GM19452 (cell line): ENCODE measurements at regions not wholly inside any gene's neighbourhood (a gene's known extent, or its start where the extent isn't known, plus 50 kb on each side); places are given as distances from the start of the nearest gene placed in this dataset.

Source experiments
- ATAC-seq: cut with Tn5 transposase; IDR thresholded peaks from one replicate; pipeline ENCODE4 v1.9.1; 2021; ENCODE audit not compliant: unreplicated experiment

GRCh38 chr18:41842886-41843285 lies 112.1 kb upstream of the PIK3C3 start:
- ATAC-seq = no peak

DNA sequence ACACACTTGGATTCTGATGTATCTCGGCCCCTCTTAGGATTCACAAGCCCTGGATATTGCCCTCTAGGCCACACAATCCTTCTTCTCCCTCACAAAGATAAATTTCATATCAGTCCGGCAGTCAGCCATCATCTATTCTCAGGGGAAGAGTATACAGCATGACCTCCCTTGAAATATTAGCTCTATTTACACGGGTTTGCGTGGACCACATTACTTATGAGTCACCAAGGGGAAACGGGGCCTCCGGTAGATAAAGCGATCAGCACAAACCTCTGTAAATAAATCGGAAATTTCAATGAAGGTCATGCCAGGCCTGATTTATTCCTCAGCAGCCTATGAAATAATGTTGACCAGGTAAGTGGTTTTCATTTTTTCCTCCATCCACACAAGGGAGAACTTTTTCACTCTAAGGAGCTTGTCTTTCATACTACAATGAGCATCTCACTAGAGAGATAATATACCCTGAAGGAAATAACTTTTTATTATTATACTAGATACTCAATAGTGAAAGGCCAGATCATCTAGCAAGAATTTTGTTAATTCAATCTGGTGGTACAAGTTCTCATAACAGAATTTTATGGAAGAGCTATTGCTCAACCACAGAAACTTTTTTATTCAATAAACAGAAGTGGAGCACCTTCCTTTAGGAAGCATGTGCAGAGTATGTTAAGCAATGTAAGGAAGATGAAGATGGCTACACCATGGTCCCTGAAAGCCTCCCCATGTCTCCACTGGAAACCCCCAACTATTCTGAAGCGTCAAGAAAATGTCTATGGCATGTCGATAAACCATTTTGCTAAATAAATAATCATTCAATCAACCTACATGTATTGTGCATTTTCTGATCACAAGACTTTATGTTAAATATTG lies 125.2 kb upstream of the PIK3C3 start:
- ATAC-seq = no peak

DNA sequence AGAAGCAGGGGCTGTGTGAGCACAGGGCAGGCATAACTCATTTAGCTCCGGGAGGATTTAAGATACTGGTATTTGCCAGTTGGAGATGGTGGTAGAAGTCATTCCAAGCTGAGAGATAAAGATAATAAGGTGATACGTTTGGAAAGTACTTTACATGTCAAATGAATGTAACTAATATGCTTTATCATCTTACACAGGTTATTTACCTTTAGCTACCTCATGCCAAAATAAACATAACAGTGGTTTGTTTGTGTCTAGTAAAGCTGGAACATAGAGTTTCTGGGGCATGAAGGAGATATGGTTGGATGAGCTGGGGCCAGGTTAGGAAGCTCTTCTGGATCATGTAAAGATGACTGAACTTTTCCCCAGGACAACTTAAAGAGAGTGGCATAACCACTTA lies 126.9 kb upstream of the PIK3C3 start:
- ATAC-seq = no peak

- no peak for ATAC-seq
Observed at GRCh38 chr18:41820784-41821183, 134.2 kb upstream of the PIK3C3 start.

DNA sequence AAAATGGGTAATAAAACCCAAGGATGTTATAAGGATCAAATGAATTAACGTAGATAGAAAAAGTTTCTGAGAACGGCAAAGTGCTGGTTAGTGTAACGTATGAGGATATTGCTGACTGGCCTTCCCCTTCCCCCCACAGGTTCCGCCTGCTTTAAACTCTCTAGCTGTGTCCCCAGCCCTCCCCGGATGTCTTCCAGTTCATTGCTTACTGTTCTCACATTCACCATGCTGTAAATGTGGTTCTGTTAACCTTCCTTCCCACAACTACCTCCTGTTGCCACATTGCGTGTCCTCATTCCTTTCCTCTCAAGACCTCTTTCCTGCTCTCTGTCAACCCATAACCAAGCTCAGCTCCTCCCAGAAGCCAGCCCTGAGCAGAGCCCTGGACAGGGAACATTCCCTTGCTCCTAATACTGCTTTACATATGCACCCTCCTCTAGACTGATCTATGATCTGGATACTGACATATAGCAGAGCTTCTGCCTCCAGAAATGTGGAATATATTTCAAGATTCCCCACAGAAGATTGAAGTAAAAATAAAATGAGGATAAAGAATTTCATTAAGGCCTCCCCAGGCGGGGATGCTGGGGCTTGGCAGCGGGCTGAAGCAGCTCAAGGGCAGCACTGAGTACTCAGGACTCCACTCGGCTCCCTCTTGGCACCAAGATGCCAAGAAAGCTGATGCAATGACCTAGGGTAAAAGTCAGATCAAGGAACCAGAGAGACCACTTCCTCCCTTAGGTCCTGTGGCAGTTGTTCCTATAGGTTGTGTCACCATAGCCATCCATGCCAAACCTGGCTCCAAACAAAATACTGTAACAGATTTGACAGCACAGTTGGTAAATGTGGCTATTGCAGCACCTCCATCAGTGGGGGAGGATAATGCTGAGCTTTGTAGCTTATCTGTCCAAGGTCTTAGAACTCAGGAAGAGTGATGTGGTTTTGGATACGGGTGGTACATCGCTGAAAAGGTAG lies 136.4 kb upstream of the PIK3C3 start:
- ATAC-seq = no peak

GRCh38 chr18:41814651-41815050 lies 140.4 kb upstream of the PIK3C3 start:
- ATAC-seq = no peak

- no peak for ATAC-seq
Observed at GRCh38 chr18:41809652-41810051, 145.4 kb upstream of the PIK3C3 start.

GRCh38 chr18:41805341-41805740 lies 149.7 kb upstream of the PIK3C3 start:
- ATAC-seq = no peak

DNA sequence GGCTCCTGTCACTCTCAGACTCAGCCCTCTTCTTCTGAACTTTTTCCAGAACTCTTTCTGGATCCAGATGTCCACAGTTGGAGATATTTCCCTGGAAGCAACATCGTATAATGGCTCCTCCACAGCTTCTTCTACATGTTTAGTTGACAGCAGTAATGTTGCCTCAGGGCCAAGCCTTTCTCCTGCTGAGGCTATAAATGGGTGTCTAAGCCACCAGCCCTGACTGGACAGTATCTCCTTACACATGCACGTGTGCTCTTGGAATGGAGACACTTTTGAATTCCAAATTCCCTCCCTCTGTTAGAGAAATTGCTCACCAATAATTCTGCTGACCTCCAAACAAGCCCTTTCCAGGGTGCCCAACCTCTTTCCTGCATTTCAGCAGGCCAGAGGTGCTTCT lies 156.2 kb upstream of the PIK3C3 start:
- no peak for ATAC-seq

- no peak for ATAC-seq
Observed at GRCh38 chr18:41790687-41791086, 164.3 kb upstream of the PIK3C3 start.

DNA sequence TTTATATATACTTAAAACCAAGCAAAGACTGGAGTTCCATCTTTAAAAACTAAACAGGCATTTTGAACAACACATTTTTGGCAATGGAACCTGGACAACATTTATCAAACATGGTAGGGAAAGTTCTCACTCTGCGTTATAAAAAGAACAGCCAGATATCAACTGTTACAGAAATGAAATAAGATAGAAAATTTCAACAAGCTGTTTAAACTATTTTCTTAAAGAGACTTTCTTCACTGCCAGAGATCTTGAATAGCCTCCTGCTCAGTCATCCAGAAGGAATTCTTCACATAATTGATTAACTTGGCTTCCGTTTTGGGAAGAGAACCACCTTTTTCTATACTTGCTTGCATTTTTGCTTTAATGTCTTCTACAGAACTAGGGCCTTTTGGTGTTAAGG lies 166.0 kb upstream of the PIK3C3 start:
- ATAC-seq = no peak

DNA sequence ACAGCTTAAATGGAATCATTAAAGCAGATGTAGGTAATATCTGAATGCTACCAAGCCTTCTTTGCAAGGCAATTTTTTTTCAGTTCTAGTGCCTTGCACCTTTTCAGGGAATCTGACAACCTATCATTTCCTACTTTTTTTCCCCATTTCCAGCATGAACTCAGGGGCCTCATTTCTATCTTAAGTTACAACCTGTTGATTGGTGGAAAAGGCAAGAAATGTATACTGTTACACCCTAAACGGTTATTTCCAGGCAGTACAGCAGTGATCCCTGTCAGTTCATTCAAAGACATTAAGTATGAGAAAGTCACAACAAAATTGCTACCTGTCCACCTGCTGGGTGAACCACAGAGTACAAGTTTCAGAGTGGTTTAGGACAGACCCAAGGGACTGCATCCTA lies 171.2 kb upstream of the PIK3C3 start:
- ATAC-seq = no peak

DNA sequence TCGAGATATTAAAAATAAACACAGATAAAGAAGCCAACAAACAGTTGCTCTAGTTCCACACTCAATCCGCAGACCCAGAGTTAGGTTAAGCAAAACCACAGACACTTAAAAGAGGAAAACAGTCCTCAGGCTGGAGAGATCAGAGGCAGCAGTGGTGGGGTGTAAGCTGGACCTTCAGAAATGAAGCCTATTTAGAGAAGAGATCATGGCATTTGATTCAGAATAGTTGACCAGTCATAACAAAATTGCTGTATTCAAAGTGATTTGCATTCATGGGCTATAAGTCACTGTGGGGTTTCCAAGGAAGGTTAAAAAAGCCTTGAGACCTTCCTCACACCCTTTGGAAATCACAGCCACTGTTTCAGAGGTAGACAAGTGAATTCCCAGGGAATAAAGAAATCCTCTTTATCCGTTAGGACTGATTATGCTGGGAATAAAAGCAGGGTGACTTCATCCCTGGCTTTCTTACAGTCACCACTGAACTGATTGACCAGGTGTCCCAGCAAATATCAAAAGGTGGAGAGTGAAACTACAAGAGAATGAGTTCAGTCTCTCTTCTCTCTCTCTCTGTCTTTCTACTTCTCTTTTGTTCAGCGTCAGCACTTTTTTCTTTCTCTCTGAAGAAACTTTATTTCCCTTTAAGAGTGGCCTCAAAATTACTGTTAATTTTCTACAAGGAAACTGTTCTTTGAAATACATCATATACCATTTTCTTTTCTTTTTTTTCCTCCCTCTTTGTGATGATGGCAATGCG lies 171.8 kb upstream of the PIK3C3 start:
- no peak for ATAC-seq

DNA sequence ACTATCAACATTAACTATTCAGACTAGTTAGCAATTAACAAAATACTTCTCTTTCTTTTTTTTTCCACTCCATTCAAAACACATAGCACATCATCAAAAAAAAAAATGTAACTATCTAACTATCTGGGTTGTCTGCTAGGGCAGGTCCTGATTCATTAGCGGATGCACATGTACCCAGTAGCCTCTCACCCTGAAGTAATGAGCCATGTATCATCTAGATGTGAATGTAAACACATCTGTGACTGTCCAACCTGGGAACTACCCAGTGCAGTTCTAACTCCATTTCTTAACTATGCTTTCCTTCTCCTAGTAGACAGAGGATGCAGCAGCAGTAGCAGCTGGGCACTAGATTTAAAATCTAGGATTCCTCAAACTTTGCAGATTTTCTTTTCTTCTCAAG lies 183.1 kb upstream of the PIK3C3 start:
- no peak for ATAC-seq

DNA sequence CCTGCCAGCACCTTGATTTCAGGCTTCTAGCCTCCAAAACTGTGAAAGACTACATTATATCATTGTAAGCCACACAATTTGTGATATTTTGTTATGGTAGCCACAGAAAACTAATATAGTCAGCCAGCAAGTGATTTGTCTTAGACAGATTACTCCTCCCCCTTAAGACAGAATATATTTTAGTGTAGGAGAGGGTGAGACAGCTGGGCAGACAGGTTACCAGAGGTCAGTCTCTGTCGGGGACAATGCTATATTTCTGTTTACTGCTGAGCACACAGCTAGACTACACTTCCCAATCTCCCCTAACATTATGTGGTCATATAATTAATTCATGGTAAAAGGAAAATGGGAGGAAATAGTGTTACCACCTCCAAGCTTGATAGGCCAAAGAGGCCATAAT lies 185.8 kb upstream of the PIK3C3 start:
- ATAC-seq = no peak

- no peak for ATAC-seq
Observed at GRCh38 chr18:41768467-41768866, 186.6 kb upstream of the PIK3C3 start.

DNA sequence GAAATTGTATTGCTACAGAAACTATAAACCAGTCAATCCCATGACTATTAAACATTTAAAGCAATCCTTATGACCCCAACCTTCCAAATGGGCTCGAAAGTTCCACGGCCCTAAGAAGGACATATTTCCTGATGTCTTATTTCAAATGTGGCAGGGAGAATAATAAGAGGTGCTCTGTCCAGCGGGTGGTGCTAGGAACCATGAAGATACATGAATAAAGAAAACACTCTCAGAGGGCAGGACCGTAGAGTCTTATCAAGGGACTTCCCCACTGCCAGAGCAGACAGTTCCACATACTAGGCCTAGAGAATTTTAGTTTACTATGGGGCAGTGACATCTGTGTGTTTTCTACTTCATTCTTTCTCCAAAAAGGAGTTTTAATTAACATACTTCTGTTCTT lies 187.1 kb upstream of the PIK3C3 start:
- no peak for ATAC-seq

- ATAC-seq = no peak
Observed at GRCh38 chr18:41765460-41765859, 189.6 kb upstream of the PIK3C3 start.

DNA sequence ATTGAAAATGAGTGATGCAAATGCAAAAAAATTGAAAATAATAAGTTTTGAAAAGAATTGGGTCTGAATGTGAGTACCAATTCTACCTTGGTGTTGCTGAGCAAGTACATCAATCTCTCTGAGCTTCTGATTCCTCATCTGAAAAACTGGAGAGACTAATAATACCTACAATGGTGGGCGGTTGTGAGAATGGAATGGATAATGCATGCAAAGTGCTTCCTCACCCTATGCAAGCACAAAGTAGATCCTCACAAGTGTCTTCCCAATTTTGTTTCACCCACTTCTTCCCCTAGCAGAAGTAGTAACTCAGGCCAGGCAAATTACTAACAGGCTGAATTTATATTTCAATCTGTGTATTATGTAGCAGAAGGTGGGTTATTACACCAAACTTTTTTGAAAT lies 191.7 kb upstream of the PIK3C3 start:
- no peak for ATAC-seq

GRCh38 chr18:41761333-41762018 lies 193.6 kb upstream of the PIK3C3 start:
- ATAC-seq = no peak

DNA sequence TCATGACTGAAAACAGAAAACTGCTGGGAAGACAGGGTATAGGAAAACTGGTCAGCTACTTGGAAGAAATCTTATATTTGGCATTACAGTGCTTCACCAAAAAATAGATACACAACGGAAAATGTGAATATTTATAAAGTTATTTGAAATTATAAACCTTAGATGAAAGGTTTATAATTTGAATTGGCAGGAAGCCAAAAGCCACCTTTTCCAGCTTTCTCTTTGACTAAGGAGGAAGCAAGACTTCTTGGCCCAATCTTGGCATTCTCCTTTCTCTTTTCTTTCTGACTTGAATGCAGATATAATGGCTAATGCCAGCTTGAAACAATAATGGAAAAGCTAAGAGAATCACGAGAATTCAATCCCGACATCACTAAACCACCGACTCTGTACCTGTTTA lies 196.5 kb upstream of the PIK3C3 start:
- no peak for ATAC-seq
